ENCODE measurements at regions not wholly inside any gene's neighbourhood (a gene's known extent, or its start where the extent isn't known, plus 50 kb on each side); places are given as distances from the start of the nearest gene placed in this dataset.

DNA sequence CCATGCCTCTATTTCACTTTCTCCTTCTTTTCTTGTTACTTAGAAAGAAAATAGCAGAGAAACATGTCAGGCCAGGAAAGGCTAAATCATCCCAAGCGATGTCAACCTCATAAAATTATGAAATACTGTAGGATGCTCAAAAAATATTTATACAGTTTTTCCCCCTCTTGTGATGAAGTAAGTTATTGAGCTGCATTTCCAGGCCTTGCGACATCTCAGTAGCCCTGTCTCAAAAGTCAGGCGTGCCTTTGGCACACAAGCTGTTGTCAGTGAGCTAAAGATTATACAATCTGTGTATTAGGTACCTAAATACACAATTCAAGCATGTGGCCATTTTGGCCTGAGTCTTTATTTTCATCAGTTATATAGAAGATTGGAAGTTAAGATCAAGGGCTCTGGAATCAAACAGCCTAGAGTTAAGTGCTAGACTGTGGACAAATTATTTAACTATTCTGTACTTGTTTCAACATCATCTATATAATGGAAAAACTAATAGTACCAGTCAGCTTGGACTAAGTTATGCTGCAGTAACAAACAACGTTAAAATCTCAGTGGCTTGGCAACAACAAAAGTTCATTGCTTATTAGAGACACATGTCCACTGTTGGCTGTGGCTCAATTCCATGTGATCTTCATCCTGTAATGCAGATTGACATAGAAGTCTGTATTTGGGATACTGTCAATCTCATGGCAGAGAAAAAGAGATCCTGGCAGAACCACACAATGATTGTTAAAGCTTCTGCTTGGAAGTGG is 406.4 kb upstream of the PROK2 start:
- TF ChIP-seq CTCF (conservative IDR thresholded peaks at IDR 0.05) = no peak

More for the DNA sequence above, 406.4 kb upstream of the PROK2 start:
- H3K56ac ChIP-seq (ENCODE audit: insufficient read length, low read depth, low read length) = no peak overlapping the region
- H3K27me3 Mint-ChIP-seq (ENCODE audit: low read depth) = peaks cover 5% of the 10 kb centered on the region; the same call in 1 of the 2 replicates
- no peaks in the 10 kb centered on the region for H3K79me2 ChIP-seq (ENCODE audit: insufficient read depth, low read length)
- H2BK120ac ChIP-seq (ENCODE audit: low read depth, low read length, poor library complexity, severe bottlenecking) = no peak overlapping the region
- H2BK15ac ChIP-seq (ENCODE audit: low read depth, low read length) = no peak overlapping the region
- no peak overlapping the region for H3K27ac ChIP-seq (ENCODE audit: insufficient read length, low read depth, low read length)
- no peak overlapping the region for H3T11ph ChIP-seq (ENCODE audit: low read length)
- H3K4me3 Mint-ChIP-seq = no peak overlapping the region
- H3K4me1 ChIP-seq (ENCODE audit: insufficient read depth, low read length) = no peaks in the 10 kb centered on the region
- H3K23me2 ChIP-seq (ENCODE audit: insufficient read length, low read depth, low read length, poor library complexity, severe bottlenecking) = no peaks in the 10 kb centered on the region
- H3K9me3 ChIP-seq (ENCODE audit: control insufficient read depth, low read depth, low read length) = no peaks in the 10 kb centered on the region
- H3K9me3 Mint-ChIP-seq = peaks cover 3 to 7% of the 10 kb centered on the region in 2 experiments; a peak in 4 of 5 replicates
- no peak overlapping the region for H2AFZ ChIP-seq (ENCODE audit: low read length)
- no peak overlapping the region for H4K8ac ChIP-seq (replicated peaks; ENCODE audit: insufficient read length, low read depth, low read length)
- H3K9ac ChIP-seq (ENCODE audit: extremely low read depth, insufficient read length, low read length) = no peak overlapping the region
- no peaks in the 10 kb centered on the region for H3K27me3 ChIP-seq (ENCODE audit: insufficient read depth, low read length)
- DNase-seq = no peak
- no peak overlapping the region for H2BK12ac ChIP-seq (ENCODE audit: insufficient read length, low read depth, low read length)
- H3K79me1 ChIP-seq (ENCODE audit: insufficient read depth, low read depth, low read length, poor library complexity, severe bottlenecking) = no peaks in the 10 kb centered on the region
- peaks cover 7 to 14% of the 10 kb centered on the region in 2 experiments; a peak in 3 of 4 replicates for H3K4me1 Mint-ChIP-seq
- no peak overlapping the region for H3K4ac ChIP-seq (ENCODE audit: low read depth, low read length)
- H3K18ac ChIP-seq (ENCODE audit: insufficient read length, low read depth, low read length) = no peak overlapping the region
- no peak overlapping the region for H3K14ac ChIP-seq (ENCODE audit: insufficient read depth, low read length)
- H2AK5ac ChIP-seq (ENCODE audit: insufficient read length, low read length) = no peak overlapping the region
- peaks cover 0 to 5% (median 4%) of the 10 kb centered on the region in 3 experiments; a peak in 1 of 7 replicates for H3K36me3 Mint-ChIP-seq (ENCODE audit: insufficient read depth in 1 of 3, low read depth in 3 of 3)
- H3K23ac ChIP-seq (ENCODE audit: insufficient read length, low read depth, low read length) = no peak overlapping the region
- WGBS (ENCODE audit: extremely low coverage, insufficient read length, low lambda C conversion rate) = no CpG with 5 or more reads among the region's 4 CpGs
- no peak overlapping the region for H2BK5ac ChIP-seq (ENCODE audit: insufficient read length, low read length)
- no peak overlapping the region for H3K4me2 ChIP-seq (ENCODE audit: insufficient read depth, insufficient read length, low read length)
- no peak overlapping the region for H4K5ac ChIP-seq (ENCODE audit: insufficient read length, low read depth, low read length)
- no peaks in the 10 kb centered on the region for H4K20me1 ChIP-seq (ENCODE audit: control insufficient read depth, insufficient read depth, insufficient read length)
- H2BK20ac ChIP-seq (ENCODE audit: low read depth, low read length, poor library complexity, severe bottlenecking) = no peak overlapping the region
- no peak overlapping the region for H4K91ac ChIP-seq (ENCODE audit: insufficient read length, low read depth, low read length)
- H3K27ac Mint-ChIP-seq = no peak overlapping the region

Data from H9 (cell line).